Renal cortical epithelial cell (primary cell): ENCODE measurements at regions not wholly inside any gene's neighbourhood (a gene's known extent, or its start where the extent isn't known, plus 50 kb on each side); places are given as distances from the start of the nearest gene placed in this dataset.

Experiments used
- DNase-seq: peaks from one replicate; pipeline ENCODE4 v3.0.0-alpha.2; 2011; ENCODE audit warnings: low read depth

DNA sequence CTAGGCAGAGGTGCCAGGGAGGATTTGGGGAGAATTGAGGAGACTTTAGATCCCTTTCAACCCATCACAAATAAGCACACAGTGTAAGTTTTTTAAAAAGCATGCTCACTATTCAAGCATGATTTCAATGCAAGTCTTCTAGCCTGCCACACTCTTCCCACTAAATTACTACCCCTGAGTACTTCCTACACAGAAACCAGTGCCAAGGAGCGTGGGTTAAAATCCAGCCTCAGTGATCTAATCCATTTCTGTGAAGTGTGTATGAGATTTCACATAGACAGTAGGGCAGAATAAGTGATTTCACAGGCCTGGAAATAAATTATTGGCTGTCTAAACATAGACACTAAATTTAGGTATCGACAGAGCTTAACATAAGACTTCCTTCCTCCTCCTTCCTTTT lies 142.9 kb upstream of the ATP1B1 start:
- DNase-seq = no peak

DNA sequence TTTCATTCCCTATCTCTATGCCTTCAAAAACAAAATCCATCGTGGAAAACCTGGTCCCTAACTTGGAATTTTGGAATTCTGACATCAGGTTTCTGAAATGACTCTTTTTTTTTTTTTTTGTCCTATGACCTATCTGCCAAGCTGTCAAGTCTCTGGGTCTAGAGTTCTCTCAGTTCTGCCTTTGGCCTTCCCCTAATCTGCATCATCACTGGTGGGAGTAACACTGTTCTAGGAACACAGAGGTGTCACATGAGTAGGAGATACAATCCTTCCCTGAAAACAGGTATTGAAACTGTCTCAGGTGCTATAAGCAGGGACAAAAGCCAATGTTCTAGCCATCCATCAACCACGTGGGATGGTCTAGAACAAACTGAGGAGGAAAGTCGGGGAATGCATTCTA lies 142.0 kb upstream of the ATP1B1 start:
- no peak for DNase-seq

DNA sequence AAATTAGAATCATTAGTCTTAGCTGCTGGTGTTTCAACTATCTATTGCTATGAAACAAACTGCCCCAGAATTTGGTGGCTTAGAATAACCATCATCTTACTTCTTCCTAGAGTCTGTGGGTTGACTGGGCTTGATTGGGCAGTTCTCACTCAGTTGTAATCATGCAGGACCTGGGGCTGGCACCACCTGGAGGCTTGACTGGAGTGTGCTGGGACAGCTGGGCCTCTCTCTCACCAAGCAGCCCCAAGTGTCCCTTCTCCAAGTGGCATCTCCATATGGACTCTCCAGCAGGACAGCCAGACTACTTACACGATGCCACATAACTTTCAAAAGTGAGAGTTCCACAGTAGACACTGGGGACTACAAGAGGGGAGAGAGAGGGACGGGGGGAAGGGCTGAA lies 140.3 kb upstream of the ATP1B1 start:
- DNase-seq = no peak

DNA sequence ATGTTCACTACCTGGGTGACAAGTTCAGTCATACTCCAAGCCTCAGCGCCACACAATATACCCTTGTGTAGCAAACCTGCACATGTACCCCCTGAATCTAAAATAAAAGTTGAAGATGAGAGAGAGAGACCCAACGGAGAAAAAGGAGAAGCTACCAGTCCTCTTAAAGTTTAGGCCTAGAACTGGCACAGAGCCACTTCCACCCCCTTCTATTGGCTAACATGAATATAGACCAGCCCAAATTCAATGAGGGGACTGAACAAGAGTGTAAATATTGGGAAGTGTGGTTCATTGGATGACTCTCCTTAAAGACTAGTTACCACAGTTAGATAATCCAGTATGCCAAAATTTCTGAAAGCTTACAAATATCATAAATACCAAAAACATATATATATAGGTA lies 139.9 kb upstream of the ATP1B1 start:
- DNase-seq = no peak

DNA sequence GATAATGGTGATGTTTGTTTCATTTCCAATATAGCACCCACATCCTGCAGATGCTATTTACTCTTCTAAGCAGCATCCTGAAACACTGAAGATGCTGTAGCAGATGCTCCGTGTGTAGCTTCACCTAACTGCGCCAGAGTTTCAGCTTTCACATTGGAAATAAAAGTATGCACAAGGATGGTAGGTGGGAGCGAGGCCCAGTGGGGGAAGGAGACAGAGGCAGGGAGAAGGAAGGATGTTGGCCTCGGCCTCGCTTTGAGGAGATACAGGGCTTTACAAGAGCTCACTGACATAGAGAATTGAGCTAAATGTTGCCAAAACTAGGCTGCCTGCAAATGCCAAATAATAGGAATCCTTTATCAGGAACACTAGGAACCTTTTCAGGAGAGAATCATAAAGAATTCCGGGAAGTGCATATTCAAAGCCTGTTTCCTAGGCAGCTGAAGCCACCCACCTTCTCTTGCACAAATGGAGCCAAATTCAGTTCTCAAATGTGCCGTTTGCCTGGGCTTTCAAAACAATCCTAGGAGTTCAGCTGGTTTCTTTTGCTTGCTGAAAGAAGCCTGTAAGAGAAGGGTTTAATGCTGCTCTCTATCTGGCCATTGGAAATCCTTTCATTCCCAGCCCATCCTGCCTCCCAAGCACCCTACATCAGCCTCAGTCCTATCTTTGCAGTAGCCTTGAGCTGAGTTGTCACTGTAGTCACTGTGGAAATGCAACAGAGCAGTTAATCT lies 135.4 kb upstream of the ATP1B1 start:
- DNase-seq = no peak

DNA sequence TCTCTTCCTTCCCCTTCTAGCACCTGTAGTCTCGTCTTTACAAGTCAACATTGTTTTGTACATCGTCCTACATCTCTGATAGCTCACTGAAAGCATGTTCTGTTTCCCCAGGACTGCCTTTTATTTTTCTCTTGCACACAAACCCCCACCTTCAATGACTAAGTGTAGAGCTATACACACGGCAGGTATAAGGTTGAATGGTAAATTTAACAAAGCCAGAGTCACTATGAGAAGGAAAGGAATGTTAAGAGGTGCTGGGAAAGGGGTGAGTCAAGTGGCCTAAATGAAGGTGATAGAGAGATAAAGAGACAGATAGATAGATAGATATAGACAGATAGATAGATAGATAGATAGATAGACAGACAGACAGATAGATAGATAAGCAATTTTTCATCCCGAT lies 134.3 kb upstream of the ATP1B1 start:
- peak; percentile 9 for DNase-seq

DNA sequence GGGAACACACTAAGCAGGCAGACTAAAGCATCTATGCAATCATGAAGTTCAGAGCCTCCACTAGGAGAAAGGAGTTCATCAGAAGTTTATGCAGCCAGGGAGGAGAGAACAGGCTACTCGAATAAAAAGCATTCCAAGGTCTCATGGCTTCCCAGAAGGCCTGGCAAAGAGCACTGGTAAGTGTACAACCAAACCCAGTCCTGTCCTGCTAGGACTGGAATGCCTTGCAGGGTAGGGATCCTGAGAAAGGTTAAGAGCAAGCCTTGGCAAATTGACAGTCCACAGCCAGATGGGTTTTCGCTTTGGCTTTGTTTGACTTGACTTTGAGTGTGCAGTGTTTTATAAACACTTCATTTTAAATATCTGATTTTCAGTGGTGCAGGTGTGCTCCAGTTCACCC lies 133.6 kb upstream of the ATP1B1 start:
- DNase-seq = peak; percentile 70

DNA sequence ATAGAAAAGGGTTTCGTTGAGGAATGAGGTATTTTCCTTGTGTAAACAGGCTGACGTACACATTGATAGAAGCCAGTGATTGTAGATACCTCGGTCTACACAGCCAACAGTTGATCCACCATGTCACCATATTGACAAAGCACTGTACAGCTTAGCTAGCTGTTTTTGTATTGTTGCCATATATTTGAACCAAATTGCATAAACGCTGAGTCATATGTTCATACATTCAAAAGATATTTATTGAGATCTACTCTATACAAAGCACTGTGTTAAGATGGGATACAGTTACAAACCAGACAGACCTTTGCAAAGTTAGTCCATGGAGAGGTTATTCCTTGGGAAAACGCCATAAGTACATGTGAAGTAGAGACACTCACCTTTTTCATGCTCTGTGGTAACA lies 132.4 kb upstream of the ATP1B1 start:
- DNase-seq = no peak

DNA sequence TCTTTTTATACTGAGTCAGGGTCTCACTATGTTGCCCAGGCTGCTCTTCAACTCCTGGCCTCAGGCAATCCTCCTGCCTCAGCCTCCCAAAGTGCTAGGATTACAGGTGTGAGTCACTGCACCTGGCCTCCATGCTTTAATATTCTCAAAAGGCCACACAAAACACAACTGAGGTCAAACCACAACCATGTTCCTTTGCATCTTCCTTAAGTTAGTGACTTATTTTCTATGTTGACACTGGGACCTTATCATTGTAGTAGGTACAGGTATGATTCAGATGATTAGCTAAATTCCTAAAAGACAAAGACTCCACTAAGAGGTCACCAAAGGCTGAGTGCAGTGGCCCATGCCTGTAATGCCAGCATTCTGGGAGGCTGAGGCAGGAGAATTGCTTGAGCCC lies 131.9 kb upstream of the ATP1B1 start:
- DNase-seq = peak; percentile 9

DNA sequence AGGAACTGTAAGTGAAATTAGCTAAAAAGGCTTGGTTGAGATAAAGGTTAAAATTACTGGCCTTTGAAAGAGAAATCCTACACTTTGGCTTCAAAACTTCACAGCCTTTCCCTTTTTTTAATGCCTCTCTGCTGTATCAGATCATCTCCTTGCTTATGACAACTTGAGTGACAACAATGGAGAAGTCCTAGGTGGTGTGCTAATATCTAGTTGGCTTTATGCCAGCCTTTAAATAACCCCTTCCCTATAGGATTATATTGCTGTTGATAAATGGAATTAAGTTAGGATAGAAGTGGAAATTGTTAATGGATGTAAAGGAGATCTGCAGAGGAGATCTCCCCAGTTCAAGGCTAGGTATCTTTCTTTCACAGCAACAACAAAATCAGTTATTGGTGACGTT lies 130.2 kb upstream of the ATP1B1 start:
- no peak for DNase-seq

DNA sequence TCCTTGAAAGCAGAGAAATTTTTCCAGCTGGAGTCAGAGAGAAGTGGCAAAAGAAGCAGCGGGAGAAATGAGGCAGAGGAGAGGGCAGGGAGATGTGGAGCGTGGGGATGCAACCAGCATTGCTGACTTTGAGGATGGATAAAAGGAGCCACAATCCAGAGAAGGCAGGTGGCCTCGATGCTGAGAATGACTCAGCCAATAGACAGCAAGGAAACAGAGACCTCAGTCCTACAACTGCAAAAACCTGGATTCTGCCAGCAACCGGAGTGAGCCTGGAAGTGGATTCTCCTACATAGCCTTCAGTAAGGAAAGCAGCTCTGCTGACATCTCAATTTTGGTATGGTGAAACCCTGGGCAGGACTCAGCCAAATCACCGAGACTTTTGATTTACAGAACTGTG lies 128.9 kb upstream of the ATP1B1 start:
- no peak for DNase-seq

DNA sequence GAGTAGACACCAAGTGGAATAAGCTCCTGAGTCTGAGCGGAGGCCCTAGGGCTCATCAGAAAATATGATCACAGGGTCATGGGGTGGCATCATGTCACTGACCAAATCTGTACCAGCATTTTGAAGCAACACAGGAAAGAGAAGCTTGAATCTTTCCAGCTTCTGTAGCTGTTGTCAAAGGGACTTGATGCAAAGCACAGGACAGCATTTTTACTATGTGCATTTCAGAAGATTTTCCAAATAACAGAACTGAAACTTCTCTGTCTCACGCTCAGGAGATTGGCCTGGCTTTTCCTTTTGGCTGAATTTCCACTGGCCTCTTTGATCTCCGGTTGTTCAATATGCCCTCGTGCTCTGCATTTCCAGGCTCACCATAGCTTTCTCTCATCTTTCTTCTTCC lies 127.2 kb upstream of the ATP1B1 start:
- no peak for DNase-seq

DNA sequence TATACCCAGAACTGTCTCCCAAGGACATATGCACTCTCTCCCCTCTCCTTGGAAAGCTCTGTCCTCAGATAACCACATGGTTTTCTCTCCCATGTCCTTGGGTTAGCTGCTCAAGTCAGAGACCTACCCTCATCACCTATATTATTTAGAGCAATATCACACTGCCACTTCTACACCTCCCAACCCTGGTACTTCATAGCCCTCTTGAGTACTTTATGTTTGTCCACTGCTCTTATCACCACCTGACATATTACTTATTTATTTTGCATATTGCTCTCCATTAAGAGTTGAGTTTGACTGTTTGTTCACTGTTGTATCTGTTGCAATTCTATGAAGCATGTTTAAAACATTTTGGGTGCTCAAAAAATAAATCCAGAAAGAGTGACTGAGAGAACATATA lies 126.3 kb upstream of the ATP1B1 start:
- DNase-seq = no peak

DNA sequence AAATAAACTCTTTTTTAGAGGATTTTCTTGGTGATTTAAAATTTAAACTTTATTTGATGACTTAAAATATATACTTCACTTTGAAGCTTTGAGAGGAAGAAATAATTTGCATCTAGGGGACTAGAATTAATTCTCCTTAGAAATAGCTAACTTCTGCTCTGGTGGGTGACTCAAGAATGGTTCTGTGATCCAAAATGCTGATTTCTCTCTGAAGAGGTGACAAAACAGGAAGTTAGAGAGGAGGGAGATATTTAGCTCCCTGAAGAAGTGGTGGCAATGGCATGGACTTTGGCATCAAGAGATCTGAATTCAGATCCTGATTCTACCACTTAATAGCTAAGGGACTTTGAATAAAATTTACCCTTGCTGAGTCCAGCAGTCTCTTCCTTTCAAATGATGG lies 125.8 kb upstream of the ATP1B1 start:
- DNase-seq = no peak

DNA sequence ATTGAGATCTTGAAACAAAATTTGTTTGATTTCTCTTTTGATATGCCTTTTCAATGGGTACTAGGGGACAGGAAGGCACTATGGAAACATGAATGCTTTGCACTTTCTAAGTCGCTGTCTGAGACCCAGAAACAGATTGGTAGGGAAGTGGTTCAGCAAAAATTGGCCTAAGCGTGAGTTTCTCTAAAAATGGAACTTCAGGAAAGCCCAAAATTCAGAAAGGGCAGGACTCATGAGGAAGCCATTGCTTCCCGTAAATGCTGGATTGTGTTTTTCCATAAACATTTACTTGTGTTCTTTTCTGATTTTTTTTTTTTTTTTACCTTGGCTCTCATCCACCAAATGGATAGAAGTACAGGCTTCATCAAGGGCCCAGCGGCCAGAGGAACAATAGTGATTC lies 123.7 kb upstream of the ATP1B1 start:
- no peak for DNase-seq

DNA sequence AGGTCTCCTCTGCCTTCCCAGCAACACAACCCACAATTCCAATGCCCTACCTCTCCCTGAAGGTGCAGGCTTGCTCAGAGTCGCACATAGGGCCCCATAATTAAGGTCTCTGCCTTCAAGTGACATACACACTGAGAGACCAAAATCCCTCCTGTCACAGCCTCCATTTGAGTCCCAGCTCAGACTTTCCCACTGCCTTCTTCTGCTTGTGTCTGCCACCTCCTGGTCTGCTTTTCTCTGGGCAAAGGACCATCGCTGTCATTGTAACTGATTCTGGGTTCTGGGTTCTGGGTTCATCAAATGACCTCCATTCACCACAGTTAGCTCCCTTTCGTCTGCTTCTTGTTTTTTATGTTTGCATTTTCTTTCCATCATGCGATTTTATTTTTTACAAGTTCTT lies 119.2 kb upstream of the ATP1B1 start:
- DNase-seq = no peak

DNA sequence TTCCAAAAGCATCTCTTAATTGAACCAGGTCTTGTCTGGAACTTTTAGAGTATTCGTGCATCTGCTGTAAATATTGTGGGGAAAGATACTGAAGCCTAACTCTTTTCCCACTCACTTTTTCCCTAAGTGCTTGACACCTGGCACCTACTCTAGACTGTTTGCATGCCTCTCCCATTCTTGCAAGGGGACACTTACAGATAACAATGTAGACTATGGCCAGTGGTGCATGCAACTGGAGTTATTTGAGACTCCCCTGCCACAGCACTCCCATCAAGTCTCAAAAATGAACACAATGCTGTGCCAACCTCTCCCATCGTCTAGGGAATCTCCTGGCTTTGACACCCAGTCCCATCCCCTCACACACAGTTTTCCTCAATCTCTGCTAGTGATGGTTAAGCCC lies 118.6 kb upstream of the ATP1B1 start:
- no peak for DNase-seq

DNA sequence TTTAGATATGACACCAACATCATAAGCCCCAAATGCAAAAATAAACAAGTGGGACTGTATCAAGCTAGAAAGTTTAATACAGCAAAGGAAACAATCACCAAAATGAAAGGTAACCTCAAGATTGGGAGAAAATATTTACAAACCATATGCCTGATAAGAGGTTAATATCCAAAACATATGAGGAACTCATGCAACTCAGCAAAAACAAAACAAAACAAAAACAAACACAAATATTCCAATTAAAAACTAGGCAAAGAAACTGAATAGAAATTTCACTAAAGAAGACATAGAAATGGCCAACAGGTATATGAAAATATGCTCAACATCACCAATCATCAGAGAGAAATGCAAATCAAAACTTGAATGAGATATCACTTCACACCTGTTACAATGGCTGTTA lies 116.5 kb upstream of the ATP1B1 start:
- no peak for DNase-seq

DNA sequence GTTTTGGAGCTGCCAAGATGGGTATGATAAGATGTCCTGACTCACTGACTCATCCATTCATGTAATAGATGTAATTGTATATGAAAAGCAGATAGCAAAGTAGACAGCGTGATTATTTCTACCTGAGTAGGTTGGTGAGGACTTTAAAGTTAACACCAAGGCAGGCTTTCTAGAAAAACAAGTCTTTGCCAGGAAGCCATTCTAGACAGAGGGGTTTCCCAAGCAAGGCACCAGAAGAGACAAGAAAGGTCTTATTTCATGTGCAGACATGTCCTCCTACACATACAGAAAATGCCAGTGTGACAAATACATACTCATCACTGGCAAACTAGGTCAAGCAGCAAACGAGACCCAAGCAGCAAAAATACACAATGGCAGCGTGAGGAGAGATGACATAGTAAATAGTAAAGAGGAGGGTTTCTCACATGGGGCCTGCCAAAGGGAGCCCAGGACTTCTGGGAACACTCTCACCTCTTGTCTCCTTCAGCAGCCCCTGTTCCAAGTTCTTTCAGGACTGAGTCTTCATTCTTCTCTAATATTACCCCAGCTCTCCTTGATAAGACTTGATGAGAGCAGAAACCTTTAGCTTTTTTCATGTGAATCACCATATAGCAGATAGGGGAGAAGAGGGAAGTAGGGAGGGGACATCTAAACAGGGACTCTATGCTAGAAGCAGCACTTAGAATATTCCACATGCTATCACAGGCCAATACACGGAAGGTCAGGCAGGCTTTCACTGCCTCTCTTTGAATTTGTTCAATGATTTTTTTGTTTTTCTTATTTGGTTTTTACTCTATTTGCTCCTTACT lies 114.6 kb upstream of the ATP1B1 start:
- DNase-seq = no peak

DNA sequence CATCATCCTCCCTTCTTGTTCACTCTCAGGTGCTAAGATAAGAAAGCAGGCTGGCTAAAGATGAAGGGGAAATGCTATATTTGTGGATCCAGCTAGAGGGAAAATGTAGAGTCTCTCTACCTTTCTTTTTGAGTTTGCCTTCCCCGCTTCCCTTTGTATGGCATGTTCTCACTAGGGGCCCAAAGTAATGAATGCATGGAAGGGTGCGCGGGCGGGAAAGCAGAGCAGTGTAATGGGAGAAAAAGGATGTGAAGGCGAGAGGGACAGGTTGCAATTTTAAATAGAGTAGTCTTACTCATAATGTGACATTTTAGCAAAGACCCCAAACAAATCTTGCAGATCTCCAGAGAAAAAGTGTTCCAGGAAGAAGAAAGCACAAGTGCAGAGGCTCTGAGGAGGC lies 105.1 kb upstream of the ATP1B1 start:
- no peak for DNase-seq

DNA sequence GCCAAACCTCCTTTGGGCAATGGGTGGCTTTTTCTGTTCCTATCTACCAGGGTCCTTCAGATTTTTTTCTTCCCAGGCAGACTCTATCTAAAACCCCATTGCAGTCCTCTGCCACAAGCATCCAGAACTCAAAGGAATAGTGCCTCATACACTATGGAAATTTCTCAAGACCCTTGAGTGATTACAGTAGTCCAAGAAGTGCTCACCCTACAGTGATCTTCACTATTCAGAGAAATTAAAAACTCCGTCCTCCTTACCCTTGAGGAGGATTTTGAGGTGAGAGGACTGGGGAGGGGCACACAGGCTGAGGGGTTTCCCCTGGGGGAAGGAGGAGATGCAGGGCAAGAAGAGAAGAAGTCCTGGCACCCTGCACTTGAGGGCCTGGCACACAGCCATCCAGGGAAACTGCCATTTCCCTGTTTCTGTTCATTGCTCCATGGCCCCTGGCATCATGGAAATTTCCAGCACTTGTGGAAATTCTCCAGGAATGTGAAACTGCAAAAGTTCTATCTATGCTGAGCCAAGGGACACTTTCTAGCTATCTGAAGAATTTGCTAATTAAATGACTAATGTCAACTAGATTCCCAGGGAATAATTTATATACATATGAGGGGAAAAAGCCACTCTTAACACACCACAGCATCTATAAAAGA lies 102.5 kb upstream of the ATP1B1 start:
- peak; percentile 85 for DNase-seq

DNA sequence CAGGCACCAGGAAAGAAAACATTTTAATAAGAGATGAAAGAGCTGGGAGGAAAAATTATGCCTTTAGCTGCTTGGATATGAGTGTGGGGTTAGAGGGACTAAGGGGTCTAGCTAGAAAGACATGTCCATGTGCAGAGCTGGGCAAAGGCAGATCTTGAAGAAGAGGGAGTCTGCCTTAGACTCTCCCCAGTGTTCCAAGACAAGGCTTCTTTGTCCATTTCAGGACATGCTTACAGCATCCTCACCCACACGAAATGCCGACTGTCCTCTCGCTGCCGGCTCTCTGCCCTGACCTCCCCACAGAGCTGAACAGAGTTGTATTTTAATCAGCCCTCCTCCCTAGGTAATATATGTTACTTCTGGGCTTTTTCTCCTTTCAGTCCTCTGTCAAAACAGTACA lies 100.7 kb upstream of the ATP1B1 start:
- no peak for DNase-seq

DNA sequence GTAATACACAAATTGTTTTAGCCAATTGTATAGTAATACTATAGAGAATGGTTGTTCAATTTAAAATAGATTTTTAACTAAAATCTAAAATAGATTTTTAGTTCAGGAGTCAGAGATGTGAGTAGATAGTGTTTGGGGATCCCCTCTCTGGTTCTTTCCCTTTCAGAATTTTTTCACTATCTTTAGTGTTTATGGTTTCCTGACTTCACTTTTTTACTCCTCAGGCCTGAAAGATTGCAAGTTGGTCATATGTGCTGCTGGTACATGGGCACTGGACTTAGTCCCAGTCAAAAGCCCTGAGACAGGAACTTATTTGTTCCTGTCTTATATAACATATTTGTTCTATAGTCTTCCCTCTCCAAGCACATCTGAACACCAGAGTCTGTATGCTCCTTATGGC lies 96.8 kb upstream of the ATP1B1 start:
- no peak for DNase-seq
